ENCODE measurements at regions not wholly inside any gene's neighbourhood (a gene's known extent, or its start where the extent isn't known, plus 50 kb on each side); places are given as distances from the start of the nearest gene placed in this dataset.
"Not testable (repeated sequence)": the region's sequence is repeated elsewhere in the genome, so short reads cannot be mapped to it uniquely, and the experiment has no call there.

DNA sequence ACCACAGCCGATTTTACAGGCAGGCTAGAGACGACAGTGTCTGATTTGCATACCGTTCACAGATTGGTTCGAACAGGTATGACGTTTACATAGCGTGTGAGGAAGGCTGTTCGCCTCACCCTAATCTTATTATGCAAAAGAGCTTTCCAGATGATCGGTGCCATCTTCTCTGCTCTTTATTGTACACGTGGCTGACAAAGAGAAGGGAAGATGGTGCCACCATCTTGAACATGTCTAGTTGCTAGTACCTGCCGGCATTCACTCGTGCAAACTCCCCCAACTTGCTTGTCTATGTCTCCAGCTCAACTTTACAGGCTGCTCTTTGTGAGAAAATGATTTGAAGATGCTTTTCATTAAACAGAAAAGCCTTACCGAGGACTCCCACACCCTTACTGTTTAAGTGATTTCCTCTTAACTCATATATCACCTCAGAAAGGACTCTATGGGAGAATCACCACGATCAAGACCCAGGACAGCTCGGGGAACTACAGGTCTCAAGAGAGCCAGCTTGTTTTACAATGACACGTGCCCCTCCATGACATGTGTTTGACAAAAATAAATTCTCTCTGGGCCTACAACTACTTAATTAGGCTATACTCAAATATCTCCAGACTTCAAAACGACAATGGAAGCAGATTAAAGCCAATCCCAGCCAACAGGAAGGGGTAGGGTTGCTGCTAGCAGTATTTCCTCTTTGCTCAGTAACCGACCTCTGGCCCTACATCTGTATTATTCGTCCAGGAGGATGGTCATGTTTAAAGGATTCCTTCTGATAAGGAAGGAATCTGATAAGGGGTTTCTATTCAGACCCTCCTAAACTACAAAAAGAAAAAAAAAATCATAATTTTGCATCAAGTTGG is 480.6 kb downstream of the TMEM114 start:
- DNase-seq: no peak

DNA sequence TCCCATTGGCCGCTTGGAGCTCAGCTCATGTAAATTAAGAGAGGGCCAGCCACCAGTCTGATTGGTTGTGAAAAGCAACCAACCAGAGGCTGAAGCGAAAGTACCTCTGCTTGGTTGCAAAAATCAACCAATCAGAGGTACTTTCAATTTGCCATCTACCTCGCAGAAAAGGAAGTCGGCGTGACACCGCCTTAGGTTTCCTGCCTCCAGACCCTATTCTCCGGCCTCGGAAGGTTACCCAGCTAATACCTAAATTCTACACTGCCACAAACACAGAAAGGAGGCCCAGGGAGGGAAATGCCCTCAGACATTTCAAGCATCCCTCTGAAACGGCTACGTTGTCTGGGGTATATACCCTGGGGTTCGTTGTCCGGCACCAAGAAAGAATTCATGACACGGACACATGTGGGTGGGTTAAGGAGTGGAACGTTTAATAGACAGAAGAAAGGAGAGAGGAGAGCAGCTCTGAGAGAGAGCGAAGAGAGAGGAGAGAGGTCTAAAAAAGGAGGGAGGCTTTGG is 481.3 kb downstream of the TMEM114 start:
- DNase-seq: no peak

DNA sequence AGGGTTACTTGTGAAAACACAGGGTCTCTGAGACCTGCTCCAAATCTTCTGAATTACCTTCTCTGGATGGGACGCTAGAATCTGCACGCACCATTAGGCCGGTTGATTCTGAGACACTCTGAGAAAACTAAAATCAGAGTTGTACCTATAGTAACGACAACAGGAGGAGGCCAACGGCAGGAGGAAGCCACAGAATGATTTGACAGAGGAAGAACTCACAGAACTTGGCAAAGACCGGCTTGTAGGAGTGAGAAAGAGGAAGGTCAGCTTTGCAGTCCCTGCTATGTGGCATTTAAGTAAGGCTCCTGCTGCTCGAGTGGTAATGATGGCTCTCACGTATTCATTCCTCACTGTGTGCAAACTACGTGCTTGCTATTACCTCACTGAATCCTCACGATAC is 483.0 kb downstream of the TMEM114 start:
- DNase-seq: no peak

DNA sequence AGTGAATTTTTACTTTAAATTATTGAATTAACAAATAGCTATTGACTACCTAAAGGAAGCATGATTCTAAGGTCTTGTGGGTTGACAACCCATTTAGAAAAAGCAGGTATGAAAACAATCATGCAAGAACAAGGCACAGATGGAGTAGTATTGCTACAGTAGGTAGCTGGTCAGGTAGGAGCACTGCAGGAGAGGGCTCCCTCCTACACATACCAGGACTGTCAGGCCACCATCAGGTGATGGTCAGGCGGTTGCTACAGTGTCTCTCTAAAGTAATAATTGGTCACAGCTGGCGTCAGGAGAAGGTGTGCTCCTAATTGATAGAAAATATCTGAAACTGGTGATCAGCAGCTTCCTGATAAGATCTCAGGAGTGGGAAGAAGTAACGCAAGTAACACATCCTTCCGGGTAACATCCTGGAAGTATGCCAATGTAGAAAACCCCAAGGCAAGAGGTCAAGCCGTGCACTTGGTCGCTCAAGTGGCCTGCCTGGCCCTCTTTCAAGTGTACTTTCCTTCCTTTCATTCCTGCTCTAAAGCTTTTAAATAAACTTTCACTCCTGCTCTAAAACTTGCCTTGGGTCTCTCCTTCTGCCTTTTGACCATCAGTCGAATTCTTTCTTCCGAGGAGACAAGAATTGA is 486.5 kb downstream of the TMEM114 start:
- no peak for DNase-seq

DNA sequence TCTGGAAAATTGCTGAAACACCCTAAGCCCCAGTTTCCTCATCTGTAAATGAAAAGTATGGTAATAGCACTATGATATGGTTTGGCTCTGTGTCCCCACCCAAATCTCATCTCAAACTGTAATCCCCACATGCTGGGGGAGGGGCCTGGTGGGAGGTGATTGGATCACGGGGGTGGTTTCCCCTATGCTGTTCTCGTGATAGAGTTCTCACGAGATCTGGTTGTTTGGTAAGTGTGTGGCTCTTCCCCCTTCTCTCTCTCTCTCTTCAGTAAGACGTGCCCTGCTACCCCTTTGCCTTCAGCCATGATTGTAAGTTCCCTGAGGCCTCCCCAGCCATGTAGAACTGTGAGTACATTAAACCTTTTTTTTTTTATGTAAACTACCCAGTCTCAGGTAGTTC is 490.7 kb downstream of the TMEM114 start:
- DNase-seq: no peak

DNA sequence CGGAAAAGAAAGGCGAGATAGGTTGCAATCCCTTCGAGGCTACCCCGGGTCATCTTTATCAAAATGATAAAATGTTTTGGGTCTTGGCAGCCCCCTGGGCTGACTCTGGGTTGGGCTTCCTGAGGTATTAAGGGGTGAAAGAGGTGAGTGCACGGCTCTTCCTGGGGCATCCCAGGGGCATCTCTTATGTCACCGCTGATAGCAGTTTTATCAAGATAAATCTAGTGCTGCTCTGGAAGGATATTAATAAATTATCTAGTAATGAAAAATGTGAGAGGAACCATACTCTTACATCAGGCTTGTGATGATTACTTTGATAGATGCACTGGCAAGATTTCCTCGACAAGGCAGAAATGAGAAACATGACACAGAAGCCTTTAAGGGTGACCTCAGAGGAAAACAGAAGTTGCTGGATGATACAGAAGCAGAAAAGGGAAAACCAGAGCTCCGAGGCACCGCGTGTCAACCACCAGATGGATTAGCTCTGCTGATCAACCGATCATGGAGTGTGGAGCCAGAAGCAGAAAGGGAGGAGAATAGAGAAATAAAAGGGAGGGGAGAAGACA is 491.3 kb downstream of the TMEM114 start:
- DNase-seq: no peak

DNA sequence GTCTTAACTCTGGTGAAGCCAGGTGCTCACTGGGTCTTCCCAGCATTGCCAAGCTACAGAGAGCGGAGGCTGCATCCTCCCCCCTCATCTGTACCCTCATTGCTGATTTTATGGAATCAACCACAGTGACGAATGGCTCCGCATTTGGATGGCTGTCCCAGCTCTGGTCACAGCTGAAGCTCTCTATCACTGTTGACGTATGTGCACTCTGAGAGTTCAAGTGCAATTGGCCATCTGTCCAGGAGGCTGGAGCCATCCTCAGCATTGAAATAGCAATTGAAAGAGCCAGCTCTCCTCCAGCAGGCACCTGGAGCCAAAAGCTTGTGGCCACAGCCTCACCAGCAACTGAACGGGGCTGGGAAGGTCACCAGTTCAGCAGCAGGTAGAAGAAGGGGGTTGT is 494.1 kb downstream of the TMEM114 start:
- no peak for DNase-seq

DNA sequence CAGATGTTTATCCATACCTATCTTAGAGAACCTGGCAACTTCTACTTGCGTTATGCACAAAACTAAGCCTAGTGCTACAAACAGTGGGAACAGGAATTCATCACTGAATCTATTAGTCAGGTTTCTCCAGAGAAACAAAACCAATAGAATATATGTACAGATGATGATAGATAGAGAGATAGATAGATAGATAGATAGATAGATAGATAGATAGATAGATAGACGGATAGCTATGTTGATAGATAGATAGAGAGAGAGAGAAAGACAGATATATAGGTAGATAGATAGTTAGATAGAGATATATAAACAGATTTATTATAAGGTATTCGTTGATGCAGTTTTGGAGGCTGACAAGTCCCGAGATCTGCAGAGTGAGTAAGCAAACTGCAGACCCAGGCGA is 495.6 kb downstream of the TMEM114 start:
- DNase-seq: no peak

DNA sequence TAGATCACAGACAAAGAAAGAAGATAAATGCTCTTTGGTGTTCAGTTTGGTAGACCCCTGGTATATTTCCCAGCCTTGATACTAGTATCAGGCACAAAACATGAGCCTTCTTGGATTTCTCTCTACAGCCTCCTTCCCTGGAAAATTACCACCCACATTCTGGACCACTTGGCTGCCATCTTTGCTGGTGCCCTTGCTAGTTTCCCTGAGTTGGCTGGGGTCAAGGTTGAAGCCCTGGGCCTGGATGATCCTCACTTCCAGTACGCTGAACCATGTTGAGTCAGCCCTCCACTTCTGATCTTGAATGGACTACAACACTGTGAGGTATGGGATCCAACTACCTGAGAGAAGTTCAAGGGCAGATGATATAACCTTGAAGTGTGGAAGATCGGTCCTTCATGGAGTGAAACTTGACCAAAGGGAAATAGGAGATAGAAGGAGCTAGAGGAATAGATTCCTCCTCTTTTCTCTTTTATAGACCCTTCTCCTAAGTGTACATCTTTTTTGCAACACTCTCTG is 501.4 kb downstream of the TMEM114 start:
- DNase-seq: no peak

DNA sequence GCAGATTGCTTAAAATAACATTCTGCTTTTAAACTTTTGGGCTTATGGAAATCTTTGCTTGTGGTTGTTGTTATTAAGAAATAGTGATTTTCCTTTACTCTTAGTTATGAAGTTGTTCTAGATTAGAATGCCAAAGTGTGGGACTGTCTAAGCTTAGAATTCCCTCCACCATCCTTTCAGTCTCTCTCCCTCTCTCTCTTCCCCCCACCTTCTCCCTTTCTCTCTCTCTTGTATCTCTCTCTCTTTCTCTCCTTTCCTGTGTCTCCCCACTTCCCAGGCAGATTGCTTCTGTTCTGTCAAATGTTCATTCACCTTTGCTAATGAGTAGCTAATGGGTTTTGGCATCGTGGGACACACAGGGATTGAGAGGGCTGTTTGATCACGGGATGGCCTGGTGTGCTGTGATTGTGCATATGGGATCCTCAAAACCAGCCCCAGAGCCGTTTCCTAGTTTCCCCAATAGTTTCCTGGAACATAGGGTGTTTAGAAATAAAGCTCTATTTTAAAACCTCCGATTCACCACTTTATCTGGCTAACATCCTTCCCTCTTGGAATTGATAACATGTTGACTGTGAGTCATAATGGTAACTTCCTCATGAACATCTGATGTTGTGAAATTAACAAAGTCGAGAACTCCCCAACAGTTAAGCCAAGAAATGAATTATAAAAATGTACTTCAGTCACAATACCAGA is 502.6 kb downstream of the TMEM114 start:
- no peak for DNase-seq

DNA sequence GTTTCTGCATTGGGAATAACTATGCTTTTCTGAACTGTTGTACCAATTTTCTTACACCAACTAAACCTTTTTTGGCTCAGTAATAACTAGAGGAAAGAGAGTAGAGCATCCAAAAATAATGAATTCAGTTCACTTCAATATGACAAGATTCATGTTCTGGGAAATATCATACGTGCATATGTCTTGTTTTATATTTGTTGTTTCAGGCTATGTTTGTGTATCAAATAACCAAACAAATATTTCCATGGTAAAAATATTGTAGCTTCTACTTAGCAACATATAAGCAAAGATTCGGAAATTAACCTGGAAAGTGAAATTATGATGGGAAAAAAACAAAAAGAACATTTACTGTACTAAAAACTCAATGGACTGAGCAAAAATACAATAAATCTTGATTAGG is 503.2 kb downstream of the TMEM114 start:
- no peak for DNase-seq

DNA sequence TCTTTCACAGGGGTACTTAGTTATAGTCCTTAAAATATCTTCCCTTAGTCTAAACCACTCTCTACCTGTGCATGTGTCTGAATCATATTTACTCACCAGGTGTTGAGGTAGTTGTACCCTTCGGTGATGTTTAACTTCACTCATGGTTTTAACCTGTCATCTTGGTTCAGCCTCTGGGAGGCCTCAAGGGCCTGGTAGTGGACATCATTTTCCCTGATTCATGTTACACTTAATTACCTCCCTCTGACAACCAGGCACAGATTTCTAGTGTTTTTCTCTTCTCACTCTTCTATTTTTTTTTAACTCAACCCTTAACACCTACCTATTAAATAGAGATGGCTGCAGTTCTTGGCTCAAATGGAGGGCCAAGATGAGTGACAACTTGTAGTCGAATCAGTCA is 505.4 kb downstream of the TMEM114 start:
- DNase-seq: no peak

DNA sequence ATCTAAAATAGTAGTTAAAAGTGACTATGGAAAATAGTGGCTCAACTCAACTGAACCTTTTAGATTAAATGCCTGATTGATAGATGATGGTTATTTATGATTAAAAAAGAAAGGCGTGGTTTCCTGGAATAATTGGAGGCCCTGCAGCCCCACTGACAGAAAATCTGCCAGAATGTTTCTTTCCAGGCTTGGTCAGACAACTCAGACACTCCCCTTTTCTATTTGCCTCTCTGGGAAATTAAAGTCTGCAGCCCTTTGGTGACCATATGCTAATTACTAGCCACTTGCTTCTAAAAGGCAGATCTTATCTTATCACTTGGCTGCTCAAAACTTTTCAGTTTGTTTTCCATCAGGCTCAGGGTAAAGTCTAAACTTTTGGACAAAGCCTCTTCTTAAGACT is 506.0 kb downstream of the TMEM114 start:
- no peak for DNase-seq

DNA sequence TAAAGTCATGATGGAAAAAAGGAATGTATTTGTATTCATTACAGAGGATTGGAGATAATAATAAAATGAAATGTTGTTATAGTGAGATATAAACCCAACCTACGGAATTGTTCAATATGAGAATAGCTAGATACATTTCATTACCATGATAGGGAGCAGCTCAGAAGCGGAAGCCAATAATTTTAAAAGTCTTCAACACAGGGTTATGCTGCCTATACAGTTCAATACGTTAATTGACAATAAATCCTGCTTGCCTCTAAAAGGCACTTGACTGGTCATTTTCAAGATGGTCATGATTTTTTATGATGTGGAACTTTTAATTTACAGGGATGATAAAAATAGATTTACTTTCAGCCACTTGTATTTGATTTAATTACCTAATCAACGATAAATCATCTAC is 506.8 kb downstream of the TMEM114 start:
- no peak for DNase-seq

DNA sequence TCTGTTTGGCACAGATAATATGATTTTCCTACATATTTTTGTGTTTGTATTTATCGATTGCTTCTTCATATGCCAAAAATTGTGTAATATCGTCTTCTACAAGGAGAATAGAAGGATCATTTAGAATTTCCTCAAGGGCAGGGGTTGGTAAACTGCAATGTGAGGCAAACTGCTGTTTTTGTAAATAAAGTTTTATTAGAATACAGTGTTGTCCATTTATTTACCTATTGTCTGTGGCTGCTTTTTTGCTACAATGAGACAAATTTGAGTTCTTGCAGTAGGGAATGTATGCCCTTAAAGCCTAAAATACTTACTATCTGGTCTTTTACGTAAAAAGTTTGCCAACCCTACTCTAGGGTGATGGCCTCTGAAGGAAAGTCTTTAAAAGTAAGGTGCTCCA is 509.5 kb downstream of the TMEM114 start:
- DNase-seq: no peak

DNA sequence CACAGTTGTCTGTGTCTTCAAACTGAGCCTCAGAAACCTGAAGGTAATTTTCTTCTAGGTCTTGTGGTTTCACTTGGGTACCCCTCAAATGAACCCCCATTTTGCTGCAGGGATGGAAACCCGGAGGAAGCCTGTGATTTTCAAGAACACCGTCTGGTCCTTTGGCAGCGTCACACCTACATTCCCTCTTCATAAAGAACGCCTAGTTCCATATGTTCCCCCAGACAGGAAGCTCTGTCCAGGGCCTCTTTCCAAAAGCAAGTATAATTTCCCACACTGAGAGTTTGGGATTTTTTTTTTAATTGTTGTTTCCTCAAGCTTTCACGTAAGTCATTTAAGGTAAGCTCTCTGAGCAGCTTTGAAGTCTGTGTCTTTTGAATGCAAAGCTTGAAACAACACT is 515.0 kb downstream of the TMEM114 start:
- no peak for DNase-seq

DNA sequence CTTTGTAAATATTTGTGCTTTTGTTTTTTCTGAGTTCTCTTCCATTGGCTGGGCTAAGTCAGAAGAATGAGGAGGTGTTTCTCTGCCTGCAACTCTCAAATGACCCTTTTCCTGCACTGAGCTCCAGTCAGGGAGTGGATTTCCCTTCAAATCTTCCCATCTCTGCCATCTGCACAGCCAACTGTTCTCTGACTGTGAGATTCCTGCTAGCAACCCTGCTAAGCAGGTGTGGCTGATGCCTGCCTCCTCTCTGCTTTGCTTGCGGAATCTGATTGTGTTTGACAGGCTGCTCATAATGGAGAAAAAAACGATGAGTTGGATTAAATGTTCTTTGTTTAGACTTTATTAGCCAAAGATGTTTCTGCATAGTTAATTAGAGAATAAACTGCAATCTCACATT is 519.8 kb downstream of the TMEM114 start:
- no peak for DNase-seq

DNA sequence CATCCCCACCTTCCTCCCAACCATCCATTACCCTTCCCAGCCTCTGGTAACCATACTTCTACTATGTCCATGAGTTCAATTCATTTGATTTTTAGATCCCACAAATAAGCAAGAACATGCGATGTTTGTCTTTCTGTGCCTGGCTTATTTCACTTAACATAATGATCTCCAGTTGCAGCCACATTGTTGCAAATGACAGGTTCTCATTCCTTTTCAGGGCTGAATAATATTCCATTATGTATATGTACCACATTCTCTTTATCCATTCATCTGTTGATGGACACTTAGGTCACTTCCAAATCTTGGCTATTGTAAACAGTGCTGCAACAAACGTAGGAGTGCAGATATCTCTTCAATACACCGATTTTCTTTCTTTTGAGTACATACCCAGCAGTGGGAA is 522.1 kb downstream of the TMEM114 start:
- DNase-seq: not testable (repeated sequence)

DNA sequence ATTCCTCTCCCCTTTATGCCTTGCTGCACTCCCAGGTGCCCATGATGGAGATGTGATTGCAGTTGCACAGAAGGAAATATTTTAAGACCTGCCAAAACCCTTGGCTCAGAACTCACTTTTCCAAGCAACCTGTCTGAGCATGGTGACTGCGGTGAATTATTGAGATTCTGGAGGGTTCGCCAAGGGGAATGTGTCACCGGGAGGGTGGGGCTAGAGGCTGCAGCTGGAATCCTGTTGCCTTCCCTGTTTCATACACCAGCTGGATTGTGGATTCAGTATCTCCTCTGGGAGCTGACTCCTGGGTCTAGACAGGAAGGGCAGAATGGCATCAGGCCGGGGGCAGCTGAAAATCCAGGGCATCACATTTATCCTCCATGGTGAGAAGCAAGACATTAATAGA is 527.2 kb downstream of the TMEM114 start:
- no peak for DNase-seq

DNA sequence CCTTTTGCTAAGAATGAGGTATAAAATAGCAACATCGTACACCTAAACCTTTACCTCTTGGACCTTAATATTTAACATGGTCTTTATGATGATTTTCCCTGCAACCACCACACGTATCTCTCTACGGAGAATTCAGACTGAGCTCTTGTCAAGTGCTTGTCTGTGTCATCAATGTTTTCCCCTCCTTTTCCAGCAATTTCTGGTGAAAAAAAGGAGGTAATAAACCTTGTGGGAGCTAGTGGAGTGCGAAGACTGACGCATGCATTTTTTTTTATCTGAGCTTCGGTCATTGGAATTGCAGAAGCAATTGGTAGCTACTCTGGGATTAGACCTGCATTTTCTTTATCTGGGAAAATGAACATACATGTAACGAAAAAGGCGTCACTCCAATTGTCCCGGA is 527.6 kb downstream of the TMEM114 start:
- no peak for DNase-seq

DNA sequence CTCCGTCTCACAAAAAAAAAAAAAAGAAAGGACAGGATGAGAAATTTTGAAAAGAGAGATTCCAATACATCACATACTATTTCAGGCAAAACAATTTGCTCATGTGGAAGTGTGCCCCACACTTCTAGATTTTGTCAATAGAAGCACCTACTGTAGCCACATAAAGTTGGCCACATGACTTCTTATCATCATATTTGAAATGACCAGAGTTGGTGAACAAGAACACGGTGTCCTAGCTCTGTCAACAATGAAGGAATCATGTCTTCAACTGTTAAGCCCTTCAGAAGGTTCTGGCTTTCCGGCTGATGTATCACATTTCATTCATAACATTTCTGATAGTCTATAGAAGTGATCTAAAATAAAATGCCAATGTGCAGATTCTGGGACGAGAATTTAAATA is 534.5 kb downstream of the TMEM114 start:
- no peak for DNase-seq

DNA sequence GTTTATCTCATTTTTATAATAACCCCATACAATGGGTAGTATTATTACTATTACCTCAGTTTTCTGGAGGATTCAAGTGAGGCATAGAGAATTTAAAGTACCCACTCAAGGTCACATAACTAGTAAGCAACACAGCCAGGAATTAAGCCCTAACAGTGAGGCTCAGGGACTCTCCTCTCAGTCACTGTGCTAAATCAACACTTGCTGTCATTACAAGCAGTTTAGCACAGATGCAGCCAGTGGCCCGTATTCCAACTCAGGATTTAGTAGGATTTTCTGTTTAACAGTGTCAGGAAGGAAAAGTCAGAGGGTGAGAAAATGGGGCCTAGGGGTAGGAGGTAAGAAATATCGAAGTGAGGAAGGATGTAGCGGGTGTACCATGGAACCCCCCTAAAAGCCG is 536.9 kb downstream of the TMEM114 start:
- no peak for DNase-seq

DNA sequence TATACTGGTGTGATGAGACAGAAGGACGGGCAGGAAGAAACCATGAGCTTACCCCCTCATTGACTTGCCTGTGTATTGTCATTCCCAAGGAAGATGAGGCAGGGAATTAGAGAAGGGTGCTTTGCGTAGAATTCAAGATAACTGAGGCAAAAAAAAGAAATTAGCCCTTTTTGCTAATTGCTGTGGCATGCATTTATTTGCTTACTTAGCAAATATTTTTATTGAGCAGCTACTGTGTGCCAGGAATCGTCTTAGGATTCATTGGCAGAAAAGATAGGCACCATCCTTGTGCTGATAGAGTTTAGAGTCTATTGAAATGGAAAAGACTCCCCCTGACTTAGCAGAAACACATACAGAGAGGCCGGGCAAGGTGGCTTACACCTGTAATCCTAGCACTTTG is 541.9 kb downstream of the TMEM114 start:
- DNase-seq: no peak

Measured in fibroblast of skin of right quadriceps (primary cell).